NCI-H2196 (cell line): ENCODE measurements at regions not wholly inside any gene's neighbourhood (a gene's known extent, or its start where the extent isn't known, plus 50 kb on each side); places are given as distances from the start of the nearest gene placed in this dataset.

ENCODE experiments used
- DNase-seq: peaks from one replicate; lab custom pipeline; 2025; ENCODE audit not compliant: unreplicated experiment; lab: John Stamatoyannopoulos, UW

GRCh38 chr4:178738026-178738425 lies 1295.8 kb upstream of the AGA start:
- no peak for DNase-seq

GRCh38 chr4:178745203-178745602 lies 1303.0 kb upstream of the AGA start:
- no peak for DNase-seq

DNA sequence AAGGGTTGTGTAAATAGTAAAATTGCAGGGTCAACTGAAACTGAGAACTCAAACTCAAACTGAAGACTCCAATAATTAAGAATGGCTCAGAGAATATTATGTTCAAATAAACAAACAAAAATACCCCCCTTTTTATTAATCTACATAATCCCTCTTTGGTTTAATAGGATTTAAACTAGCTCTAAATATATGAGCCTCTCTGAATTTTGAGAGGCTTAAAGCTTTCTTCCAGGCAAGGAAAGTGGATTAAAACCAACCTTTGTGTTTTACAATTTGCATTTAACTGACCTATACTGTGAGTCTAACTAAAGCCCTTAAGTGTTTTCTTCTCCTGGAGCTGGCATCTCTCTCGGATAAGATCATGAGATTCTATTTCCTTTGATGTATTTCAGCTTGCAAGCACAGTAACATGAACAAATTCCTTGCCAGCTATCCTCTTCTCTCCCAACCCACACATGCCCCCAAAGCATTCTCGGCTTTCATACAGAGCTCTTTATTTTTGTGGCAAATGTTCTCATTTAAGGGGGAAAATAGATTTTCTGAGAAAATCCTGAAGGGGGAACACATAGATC lies 1310.8 kb upstream of the AGA start:
- no peak for DNase-seq

DNA sequence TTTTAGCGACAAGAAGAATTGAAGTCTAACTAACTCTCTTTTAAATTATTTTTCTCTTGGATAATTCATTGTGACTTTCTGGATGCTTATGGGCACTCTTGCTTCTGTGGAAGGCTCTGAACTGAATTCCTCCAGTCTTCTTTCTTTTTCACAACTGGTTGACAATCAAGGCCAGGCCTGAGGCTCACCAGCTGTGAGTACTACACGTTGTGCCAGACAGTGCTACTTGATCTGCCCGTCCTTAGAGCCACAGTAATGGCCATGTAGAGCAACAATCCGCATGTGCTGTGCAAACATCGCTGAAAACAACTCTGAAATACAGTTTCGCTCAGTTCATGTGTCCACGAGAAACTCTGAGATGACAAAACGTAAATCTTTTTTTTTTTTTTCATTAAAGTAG lies 1336.3 kb upstream of the AGA start:
- DNase-seq, result no peak

GRCh38 chr4:178781779-178782178 lies 1339.5 kb upstream of the AGA start:
- no peak for DNase-seq

DNA sequence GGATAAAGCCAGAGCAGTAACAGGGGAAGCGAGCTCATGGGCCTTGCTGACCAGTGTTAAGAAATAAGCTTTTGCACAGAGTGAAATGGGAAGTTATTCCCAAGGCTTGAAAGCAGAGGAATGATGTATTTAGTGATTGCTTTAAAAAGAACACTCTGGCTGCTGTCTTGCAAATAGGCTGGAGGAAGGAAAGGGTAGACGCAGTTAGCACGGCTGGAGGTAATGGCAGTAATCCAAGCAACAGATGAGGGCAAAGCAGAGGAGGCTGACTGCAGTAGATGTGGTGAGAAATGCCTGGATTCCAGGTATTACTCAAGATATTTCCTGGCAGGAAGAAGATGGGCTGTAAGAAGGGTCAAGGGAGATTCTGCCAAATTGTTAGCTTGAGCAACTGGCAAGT lies 1342.3 kb upstream of the AGA start:
- DNase-seq, result no peak

DNA sequence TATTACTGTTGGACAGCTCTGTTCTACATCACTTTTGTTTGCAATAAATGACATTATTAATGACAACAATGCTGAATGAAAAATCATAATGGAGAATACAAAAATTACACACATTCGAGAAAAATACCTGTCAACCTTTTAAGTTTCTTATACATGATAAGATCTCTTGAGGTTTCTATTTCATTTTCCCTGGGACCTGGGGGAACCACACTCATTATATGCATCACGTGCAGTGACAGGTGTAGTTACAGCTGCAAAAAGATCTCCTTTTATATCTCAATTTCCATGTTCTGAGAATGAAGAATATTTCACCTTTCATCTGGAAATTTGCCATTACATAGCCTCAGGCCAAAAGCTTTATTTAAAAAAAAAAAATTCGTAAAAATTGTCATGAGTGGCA lies 1347.0 kb upstream of the AGA start:
- DNase-seq, result no peak

DNA sequence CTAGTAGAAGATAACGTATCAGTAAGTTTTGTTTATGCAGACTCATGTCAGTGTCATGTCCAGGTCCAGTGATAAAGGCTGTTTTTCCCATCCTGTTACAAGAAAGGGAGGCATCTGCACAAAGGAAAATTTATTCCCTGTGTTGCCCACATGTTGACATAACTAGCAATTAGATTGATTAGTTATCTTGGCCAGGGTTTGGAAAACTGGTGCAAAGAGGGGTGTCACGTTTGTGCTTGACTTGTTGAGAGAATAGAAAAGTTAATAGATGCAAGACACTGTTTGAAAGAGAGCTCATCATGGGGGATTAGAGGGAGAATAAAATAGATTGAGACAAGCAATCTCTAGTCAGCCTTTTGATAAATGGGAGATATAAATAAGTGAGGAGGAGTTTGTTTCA lies 1357.0 kb upstream of the AGA start:
- no peak for DNase-seq

GRCh38 chr4:178808106-178808505 lies 1365.9 kb upstream of the AGA start:
- no peak for DNase-seq

GRCh38 chr4:178809921-178810320 lies 1367.7 kb upstream of the AGA start:
- no peak for DNase-seq

DNA sequence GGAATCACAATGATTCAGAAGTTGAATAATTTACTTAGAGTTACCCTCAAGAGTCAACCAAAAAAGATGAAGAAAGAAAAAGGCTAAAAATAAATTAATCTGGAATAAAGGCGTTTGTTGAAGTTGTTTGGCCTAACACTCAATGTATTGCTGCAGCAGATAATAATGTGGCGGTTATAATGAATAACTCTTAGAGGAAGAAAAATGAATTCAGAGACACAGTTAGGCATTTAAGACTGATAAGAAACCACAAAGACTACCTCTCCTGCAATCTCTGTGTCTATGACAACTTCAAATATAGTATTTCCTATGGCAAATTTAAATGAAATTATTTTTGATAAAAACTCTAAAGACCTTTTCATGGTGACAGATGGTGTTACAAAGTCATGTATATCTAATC lies 1369.1 kb upstream of the AGA start:
- DNase-seq, result no peak

DNA sequence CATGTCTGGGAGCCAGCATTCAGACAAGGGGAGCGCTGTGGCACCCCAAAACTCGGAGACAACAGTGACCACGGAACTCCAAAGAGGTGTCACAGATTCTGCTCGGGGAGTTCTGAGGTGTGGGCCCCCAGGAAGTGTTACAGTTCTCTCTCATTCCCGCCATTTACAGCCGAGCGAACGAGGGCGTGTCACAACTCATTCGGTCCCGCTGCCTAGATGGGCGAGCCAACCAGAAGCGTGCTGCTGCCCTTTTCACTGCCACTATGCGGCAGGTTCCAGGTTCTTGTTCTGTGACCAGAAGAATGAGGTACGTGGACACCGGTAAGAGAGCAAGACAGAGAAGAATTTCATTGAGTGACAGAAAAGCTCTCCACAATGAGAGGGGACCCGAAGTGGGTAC lies 1370.6 kb upstream of the AGA start:
- no peak for DNase-seq

DNA sequence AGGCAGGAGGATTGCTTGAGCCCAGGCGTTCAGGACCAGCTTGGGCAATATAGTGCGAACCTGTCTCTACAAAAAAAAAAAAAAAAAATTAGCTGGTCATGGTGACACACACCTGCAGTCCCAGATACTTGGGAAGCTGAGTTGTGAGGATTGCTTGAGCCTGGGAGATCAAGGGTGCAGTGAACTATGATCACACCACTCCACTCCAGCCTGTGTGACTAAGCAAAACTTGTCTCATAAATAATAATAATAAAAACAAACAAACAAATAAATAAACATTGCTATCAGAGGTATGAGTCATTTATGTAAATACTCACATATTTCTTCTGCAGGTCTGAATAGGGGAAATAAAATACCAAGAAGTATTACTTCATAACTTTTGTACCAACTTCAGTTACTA lies 1372.7 kb upstream of the AGA start:
- DNase-seq, result no peak

DNA sequence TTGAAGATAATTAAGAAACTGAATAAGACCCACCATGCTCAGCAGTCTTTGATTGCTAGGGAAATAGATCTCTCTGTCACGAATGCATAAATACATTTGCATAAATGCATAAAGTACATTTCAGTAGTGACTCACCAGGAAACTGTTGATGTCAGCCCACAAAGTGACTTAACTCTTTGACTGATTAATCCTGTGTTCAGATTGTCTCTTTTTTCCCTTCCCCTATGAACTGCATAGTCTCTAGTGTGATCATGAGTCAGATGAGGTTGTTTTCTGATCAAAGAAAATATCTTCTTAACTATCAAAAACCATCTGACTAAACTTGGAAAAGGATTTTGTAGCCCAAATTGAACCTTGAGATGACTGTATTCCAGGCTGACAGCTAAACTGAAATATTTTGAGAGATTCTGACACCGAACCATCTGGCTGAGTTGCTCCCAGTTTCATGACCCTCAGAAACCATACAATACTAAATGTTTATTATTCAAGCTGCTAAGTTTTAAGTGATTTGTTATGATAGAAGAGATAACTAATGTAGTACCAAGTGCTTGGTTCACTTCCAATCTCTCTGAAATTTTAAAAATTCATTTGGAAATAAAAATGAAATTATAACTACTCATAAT lies 1381.5 kb upstream of the AGA start:
- DNase-seq, result no peak

DNA sequence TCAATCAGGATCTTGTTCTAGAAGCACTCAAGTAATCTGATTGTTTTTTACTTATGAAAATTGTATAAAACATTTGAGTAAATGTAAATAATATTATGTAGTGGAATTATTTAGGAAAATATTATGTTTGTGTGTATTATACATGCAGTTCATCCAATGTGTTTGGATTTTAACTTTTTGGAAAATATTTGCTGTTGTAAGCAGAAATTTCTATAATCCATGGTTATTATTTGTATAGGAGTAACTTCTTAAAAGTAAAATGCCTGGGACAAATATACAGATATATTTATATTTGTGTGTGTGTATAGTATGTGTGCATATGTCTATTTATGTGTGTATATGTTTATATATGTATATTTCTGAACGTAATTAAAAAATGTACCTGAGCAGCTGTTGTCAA lies 1394.6 kb upstream of the AGA start:
- DNase-seq, result no peak

DNA sequence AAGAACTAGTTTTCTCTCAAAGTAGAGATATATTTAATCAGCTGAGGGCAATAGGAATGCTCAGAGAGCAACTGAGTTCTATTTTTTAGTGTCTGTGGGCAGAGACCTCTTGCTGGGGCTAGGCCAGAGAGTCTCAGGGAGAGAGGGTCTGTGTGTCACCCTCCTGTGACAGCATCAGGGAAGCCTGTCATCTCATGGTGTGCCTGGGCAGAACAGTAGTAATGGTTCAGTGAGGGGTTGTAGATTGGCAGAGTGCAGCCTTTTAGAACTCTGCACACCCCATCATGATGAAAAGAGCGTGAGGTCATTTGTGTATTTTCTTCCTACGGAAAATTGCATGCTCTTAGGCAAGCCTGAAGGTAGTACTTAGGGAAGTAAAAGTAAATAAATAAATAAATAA lies 1396.5 kb upstream of the AGA start:
- no peak for DNase-seq

DNA sequence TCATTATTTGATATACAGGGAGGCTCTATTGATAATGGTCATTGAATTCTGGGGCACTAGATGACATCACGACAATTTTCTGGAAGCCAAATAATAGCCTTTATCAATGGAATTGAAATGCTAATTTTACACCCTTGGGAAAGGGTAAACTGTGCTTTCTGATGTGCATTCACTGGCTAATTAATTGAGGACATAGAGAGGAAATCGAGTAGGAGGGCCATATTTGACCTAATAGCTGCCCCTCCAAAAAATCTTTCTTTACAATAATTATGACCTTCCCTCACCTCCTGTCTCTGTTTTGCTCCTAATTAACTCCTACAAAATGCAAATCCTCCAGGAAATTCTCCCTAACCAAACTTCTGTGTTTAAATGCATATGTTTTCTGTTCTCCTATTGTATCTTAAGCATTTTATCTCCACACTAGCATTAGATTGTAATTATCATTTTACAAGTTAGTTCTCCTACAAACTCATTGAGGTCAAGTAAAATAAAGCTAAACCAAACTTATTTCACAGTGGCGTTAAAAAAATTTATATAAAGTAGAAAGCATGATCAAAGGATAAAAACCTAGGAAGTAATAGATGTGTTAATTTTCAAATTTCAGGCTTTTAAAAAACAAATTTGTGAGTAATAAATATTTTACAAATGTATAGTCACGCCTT lies 1414.0 kb upstream of the AGA start:
- no peak for DNase-seq

- no peak for DNase-seq
Observed at GRCh38 chr4:178871476-178871875, 1429.2 kb upstream of the AGA start.

DNA sequence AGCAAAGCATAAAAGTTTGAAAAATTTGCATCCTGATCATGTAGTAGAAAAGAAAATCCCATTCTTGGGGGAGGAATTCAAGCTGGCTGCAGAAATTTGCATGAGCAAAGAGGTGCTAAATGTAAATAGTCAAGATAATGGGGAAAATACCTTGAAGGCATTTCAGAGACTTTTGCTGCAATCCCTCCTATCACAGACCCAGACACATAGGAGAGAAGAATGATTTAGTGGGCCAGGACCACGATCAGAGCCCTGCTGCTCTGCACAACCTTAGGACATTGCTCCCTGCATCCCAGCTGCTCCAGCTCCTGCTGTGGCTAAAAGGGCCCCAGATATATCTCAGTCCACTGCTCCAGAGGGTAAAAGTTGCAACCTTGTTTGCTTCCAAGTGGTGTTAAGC lies 1439.7 kb upstream of the AGA start:
- no peak for DNase-seq

- DNase-seq, result no peak
Observed at GRCh38 chr4:178894126-178894525, 1451.9 kb upstream of the AGA start.

- DNase-seq, result no peak
Observed at GRCh38 chr4:178899084-178899483, 1456.8 kb upstream of the AGA start.

DNA sequence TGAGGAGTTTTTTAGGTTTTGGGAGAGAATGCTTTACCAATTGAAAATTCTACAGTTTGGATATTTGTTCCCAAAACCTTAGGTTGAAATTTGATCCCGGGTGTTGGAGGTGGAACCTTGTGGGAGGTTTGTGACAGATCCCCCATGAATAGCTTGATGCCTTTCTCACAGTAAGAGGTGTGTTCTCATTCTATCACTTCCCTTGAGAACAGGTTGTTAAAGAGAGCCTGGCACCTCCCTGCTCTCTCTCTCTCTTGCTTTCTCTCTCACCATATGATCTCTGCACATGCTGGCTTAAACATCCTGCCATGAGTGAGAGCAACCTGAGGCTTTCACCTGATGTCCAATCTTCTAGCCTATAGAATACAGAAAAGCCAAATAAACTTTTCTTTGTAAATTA lies 1475.5 kb upstream of the AGA start:
- no peak for DNase-seq

- no peak for DNase-seq
Observed at GRCh38 chr4:178937130-178937529, 1494.9 kb upstream of the AGA start.
